Endothelial cell of umbilical vein (primary cell): ENCODE measurements at regions not wholly inside any gene's neighbourhood (a gene's known extent, or its start where the extent isn't known, plus 50 kb on each side); places are given as distances from the start of the nearest gene placed in this dataset.

Experiments used
- BruUV-seq: library from RNA; stranded (reverse); fragments of 400-500 nt; replicated peaks from 2 replicates; lab custom pipeline; 2021; lab: Mats Ljungman, UMichigan
- CTCF ChIA-PET: fragments of 300-600, 350-600 bp; sonication (Branson Sonifier 250); formaldehyde crosslinking; loops from one replicate; lab custom pipeline; 2021; ENCODE audit warnings: antibody characterized with exemption, inconsistent platforms; lab: Charles Lee
- POLR2A ChIA-PET: fragments of 300-600, 350-600 bp; sonication (Branson Sonifier 250); formaldehyde crosslinking; loops from one replicate; lab custom pipeline; 2021; ENCODE audit warnings: antibody characterized with exemption, inconsistent platforms; lab: Charles Lee
- DNase-seq: peaks from one replicate; pipeline ENCODE4 v3.0.0-alpha.2; 2011; ENCODE audit warnings: low read depth, low spot score
- FAIRE-seq: peaks from 2 replicates; lab custom pipeline; 2011; peaks lifted over from hg19 to GRCh38; lab: Jason Lieb, UNC
- H2AFZ ChIP-seq: 2 replicates; pipeline ENCODE4 v1.6.0; 2012; ENCODE audit warnings: low read depth, low read length, control low read depth, inconsistent platforms
- H3K27ac ChIP-seq: 2 replicates; pipeline ENCODE4 v1.5.1; 2011; ENCODE audit warnings: low read depth, mild to moderate bottlenecking, control low read depth, low read length, moderate library complexity; ENCODE audit not compliant: insufficient read depth
- H3K27me3 ChIP-seq, 2 experiments: 2 replicates each; pipeline versions ENCODE4 v1.6.0 to v1.6.1; 2011; ENCODE audit warnings: low read length in 2 of 2, mixed read lengths in 1 of 2; ENCODE audit not compliant: control insufficient read depth in 2 of 2, insufficient read depth in 2 of 2
- H3K36me3 ChIP-seq, 2 experiments: 2 replicates in 1 of 2; 3 replicates in 1 of 2; pipeline ENCODE4 v1.5.1; 2011; ENCODE audit warnings: low read length in 2 of 2, mild to moderate bottlenecking in 1 of 2, moderate library complexity in 1 of 2; ENCODE audit not compliant: control insufficient read depth in 2 of 2, insufficient read depth in 2 of 2; ENCODE audit errors: extremely low read depth in 1 of 2
- H3K4me1 ChIP-seq: 3 replicates; pipeline ENCODE4 v1.5.1; 2011; ENCODE audit warnings: mild to moderate bottlenecking, low read length; ENCODE audit not compliant: control insufficient read depth, insufficient read depth; ENCODE audit errors: extremely low read depth
- H3K4me2 ChIP-seq: 2 replicates; pipeline ENCODE4 v1.6.1; 2011; ENCODE audit warnings: low read length, control low read depth, mixed read lengths; ENCODE audit not compliant: insufficient read depth
- H3K4me3 ChIP-seq, 3 experiments: fragments of 200-600 bp in 1 of 3; sonication (generic), shearing (Covaris generic) in 1 of 3; replicated peaks in 1 of 3; 2 replicates each; pipeline ENCODE4 v1.5.1; 2011 to 2016; ENCODE audit warnings: control low read depth in 3 of 3, low read length in 3 of 3, mild to moderate bottlenecking in 2 of 3, inconsistent platforms in 1 of 3, low read depth in 1 of 3, moderate library complexity in 1 of 3; ENCODE audit not compliant: insufficient read depth in 1 of 3
- H3K79me2 ChIP-seq: 2 replicates; pipeline ENCODE4 v1.6.0; 2012; ENCODE audit warnings: low read length, inconsistent platforms; ENCODE audit not compliant: control insufficient read depth, insufficient read depth
- H3K9ac ChIP-seq: replicated peaks from 2 replicates; pipeline ENCODE3; 2011; ENCODE audit warnings: low read length, control low read depth; ENCODE audit not compliant: insufficient read depth; ENCODE audit errors: extremely low read depth
- H3K9me1 ChIP-seq: replicated peaks from 3 replicates; pipeline ENCODE4 v1.6.0; 2011; ENCODE audit warnings: mild to moderate bottlenecking, low read length; ENCODE audit not compliant: control insufficient read depth, insufficient read depth; ENCODE audit errors: extremely low read depth
- H3K9me3 ChIP-seq: replicated peaks from 2 replicates; pipeline ENCODE4 v1.5.1; 2012; ENCODE audit warnings: low read length, inconsistent platforms; ENCODE audit not compliant: control insufficient read depth, insufficient read depth
- H4K20me1 ChIP-seq: replicated peaks from 2 replicates; pipeline ENCODE3; 2011; ENCODE audit warnings: mild to moderate bottlenecking, low read length; ENCODE audit not compliant: control insufficient read depth, insufficient read depth; ENCODE audit errors: extremely low read depth
- EZH2 ChIP-seq: IDR thresholded peaks from 2 replicates; pipeline ENCODE4 v1.6.1; 2012; ENCODE audit warnings: borderline replicate concordance, low read depth, mild to moderate bottlenecking, moderate library complexity, low read length, inconsistent platforms; ENCODE audit not compliant: severe bottlenecking
- FOS ChIP-seq: IDR thresholded peaks from 2 replicates; pipeline ENCODE4 v1.6.1; 2011; ENCODE audit warnings: mild to moderate bottlenecking, low read length, moderate library complexity, borderline replicate concordance; ENCODE audit not compliant: insufficient read depth
- GATA2 ChIP-seq: IDR thresholded peaks from 2 replicates; pipeline ENCODE4 v1.7.0; 2011; ENCODE audit warnings: low read depth, mild to moderate bottlenecking, moderate library complexity, mixed read lengths, low read length; ENCODE audit not compliant: insufficient read length, insufficient read depth
- JUN ChIP-seq: IDR thresholded peaks from 2 replicates; pipeline ENCODE4 v1.6.1; 2011; ENCODE audit warnings: borderline replicate concordance, low read depth; ENCODE audit not compliant: insufficient read length, insufficient read depth
- MYC ChIP-seq: IDR thresholded peaks from one replicate; pipeline ENCODE4 v1.6.1; 2011; ENCODE audit warnings: mild to moderate bottlenecking, low read depth, low read length
- POLR2A ChIP-seq: IDR thresholded peaks from 2 replicates; pipeline ENCODE4 v1.6.1; 2012; ENCODE audit warnings: low read depth, mild to moderate bottlenecking, control low read depth, low read length
- POLR2AphosphoS5 ChIP-seq: IDR thresholded peaks from 2 replicates; pipeline ENCODE4 v1.6.1; 2012; ENCODE audit warnings: low read depth, mild to moderate bottlenecking, control low read depth, low read length, moderate library complexity; ENCODE audit not compliant: insufficient read depth
- dilution Hi-C: fragments of 300-500 bp; cut with MboI; formaldehyde crosslinking; loops from one replicate; pipeline ENCODE4 v1.15.0; 2019; ENCODE audit warnings: low sequenced_read_pairs; ENCODE audit not compliant: extremely low pct_ligation_motif_present
- intact Hi-C: fragments of 100-400 bp; cut with micrococcal nuclease; formaldehyde crosslinking; loops from one replicate; pipeline ENCODE4 v1.10.0; 2022
- TF ChIP-seq, protein P1 (sequence below), 2 donors: IDR thresholded peaks; 1 replicate in 1 of 2; 2 replicates in 1 of 2; pipeline ENCODE4 v1.5.1; 2011; ENCODE audit warnings: low read length in 2 of 2, mild to moderate bottlenecking in 2 of 2, moderate library complexity in 2 of 2, control low read depth in 1 of 2, inconsistent platforms in 1 of 2, low read depth in 1 of 2; ENCODE audit not compliant: insufficient read depth in 1 of 2; ENCODE audit errors: extremely low read depth in 1 of 2
- TF ChIP-seq, protein P2 (sequence below): IDR thresholded peaks from 2 replicates; pipeline ENCODE4 v1.6.1; 2011; ENCODE audit not compliant: insufficient read depth, insufficient read length

DNA sequence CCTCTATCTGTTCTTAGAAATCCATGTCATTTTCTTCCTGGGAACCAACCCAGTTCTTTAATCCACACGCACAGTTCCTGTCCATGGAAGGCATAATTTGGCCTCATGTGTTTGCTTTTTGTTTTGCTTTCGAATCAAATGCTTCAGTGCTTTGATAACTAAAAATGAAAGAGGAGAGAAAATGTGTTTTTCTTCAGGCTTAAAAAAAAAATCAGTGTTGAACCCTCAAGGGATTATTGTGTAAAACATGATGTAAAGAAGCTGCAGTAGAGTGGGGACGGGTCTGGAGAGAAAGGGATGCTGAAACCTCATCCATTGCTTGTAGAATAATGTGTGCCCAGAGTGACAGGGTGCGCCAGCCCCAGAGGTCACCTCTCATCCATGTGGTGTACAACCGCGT is 197.5 kb upstream of the JARID2 start:
- TF ChIP-seq, protein P1, sequence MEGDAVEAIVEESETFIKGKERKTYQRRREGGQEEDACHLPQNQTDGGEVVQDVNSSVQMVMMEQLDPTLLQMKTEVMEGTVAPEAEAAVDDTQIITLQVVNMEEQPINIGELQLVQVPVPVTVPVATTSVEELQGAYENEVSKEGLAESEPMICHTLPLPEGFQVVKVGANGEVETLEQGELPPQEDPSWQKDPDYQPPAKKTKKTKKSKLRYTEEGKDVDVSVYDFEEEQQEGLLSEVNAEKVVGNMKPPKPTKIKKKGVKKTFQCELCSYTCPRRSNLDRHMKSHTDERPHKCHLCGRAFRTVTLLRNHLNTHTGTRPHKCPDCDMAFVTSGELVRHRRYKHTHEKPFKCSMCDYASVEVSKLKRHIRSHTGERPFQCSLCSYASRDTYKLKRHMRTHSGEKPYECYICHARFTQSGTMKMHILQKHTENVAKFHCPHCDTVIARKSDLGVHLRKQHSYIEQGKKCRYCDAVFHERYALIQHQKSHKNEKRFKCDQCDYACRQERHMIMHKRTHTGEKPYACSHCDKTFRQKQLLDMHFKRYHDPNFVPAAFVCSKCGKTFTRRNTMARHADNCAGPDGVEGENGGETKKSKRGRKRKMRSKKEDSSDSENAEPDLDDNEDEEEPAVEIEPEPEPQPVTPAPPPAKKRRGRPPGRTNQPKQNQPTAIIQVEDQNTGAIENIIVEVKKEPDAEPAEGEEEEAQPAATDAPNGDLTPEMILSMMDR (IDR thresholded peaks at IDR 0.05; ENCODE audit: extremely low read depth in 1 of 2, insufficient read depth in 1 of 2, low read depth in 1 of 2, low read length in 2 of 2) = no peak
- TF ChIP-seq GATA2 (no peak), MYC (no peak), FOS (no peak), POLR2A (no peak), EZH2 (no peak), POLR2AphosphoS5 (no peak), JUN (no peak)
- TF ChIP-seq, protein P2, sequence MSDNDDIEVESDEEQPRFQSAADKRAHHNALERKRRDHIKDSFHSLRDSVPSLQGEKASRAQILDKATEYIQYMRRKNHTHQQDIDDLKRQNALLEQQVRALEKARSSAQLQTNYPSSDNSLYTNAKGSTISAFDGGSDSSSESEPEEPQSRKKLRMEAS = no peak
- Histone ChIP-seq H3K27ac (no peak overlapping the region), H3K79me2 (no peaks in the 10 kb centered on the region), H3K4me2 (no peak overlapping the region), H2AFZ (no peak overlapping the region), H4K20me1 (no peaks in the 10 kb centered on the region), H3K4me3 (no peak overlapping the region), H3K9ac (no peak overlapping the region), H3K9me1 (no peaks in the 10 kb centered on the region), H3K36me3 (no peaks in the 10 kb centered on the region), H3K27me3 (no peaks in the 10 kb centered on the region), H3K4me1 (no peaks in the 10 kb centered on the region), H3K9me3 (no peaks in the 10 kb centered on the region)
- no peak for DNase-seq
- no peak for FAIRE-seq
- POLR2A ChIA-PET = no interaction called here
- intact Hi-C loops = no loop called here
- dilution Hi-C loops = no loop called here
- BruUV-seq = no TSS peak
- CTCF ChIA-PET = no interaction called here
